AG20443 (cell line): ENCODE measurements at regions not wholly inside any gene's neighbourhood (a gene's known extent, or its start where the extent isn't known, plus 50 kb on each side); places are given as distances from the start of the nearest gene placed in this dataset.
"Not testable (repeated sequence)": the region's sequence is repeated elsewhere in the genome, so short reads cannot be mapped to it uniquely, and the experiment has no call there.

Experiments used
- DNase-seq: peaks from one replicate; pipeline ENCODE4 v3.0.0; 2012; ENCODE audit warnings: low spot score, mixed read lengths

GRCh38 chr10:81444242-81444929, 430.6 kb upstream of the NRG3 start:
- no peak for DNase-seq

GRCh38 chr10:81450651-81451050, 424.3 kb upstream of the NRG3 start:
- no peak for DNase-seq

GRCh38 chr10:81472927-81473470, 402.0 kb upstream of the NRG3 start:
- no peak for DNase-seq

GRCh38 chr10:81473755-81474154, 401.2 kb upstream of the NRG3 start:
- no peak for DNase-seq

GRCh38 chr10:81479316-81479715, 395.7 kb upstream of the NRG3 start:
- DNase-seq: no peak

- no peak for DNase-seq
Measured at GRCh38 chr10:81496626-81497025, 378.4 kb upstream of the NRG3 start.

- DNase-seq: no peak
Measured at GRCh38 chr10:81498011-81498551, 376.9 kb upstream of the NRG3 start.

GRCh38 chr10:81502677-81503359, 372.2 kb upstream of the NRG3 start:
- DNase-seq: no peak

- not testable (repeated sequence) for DNase-seq
Measured at GRCh38 chr10:81505777-81506176, 369.2 kb upstream of the NRG3 start.

- DNase-seq: no peak
Measured at GRCh38 chr10:81514811-81515210, 360.2 kb upstream of the NRG3 start.

GRCh38 chr10:81520688-81521087, 354.3 kb upstream of the NRG3 start:
- DNase-seq: no peak

GRCh38 chr10:81524467-81524866, 350.5 kb upstream of the NRG3 start:
- DNase-seq: no peak

GRCh38 chr10:81532403-81532802, 342.6 kb upstream of the NRG3 start:
- no peak for DNase-seq

GRCh38 chr10:81534991-81535390, 340.0 kb upstream of the NRG3 start:
- DNase-seq: no peak

- DNase-seq: no peak
Measured at GRCh38 chr10:81541517-81541916, 333.5 kb upstream of the NRG3 start.

GRCh38 chr10:81546243-81546642, 328.8 kb upstream of the NRG3 start:
- DNase-seq: no peak

GRCh38 chr10:81548160-81548559, 326.8 kb upstream of the NRG3 start:
- no peak for DNase-seq

- DNase-seq: no peak
Measured at GRCh38 chr10:81564143-81564542, 310.9 kb upstream of the NRG3 start.

GRCh38 chr10:81569488-81569887, 305.5 kb upstream of the NRG3 start:
- DNase-seq: no peak

- no peak for DNase-seq
Measured at GRCh38 chr10:81570349-81570748, 304.6 kb upstream of the NRG3 start.

- DNase-seq: no peak
Measured at GRCh38 chr10:81570878-81571794, 303.9 kb upstream of the NRG3 start.

- DNase-seq: no peak
Measured at GRCh38 chr10:81575036-81575435, 300.0 kb upstream of the NRG3 start.
